CD4-positive, alpha-beta T cell treated with Interleukin-12 subunit alpha and Interleukin-12 subunit beta, for 1 hour (primary cell): ENCODE measurements at regions not wholly inside any gene's neighbourhood (a gene's known extent, or its start where the extent isn't known, plus 50 kb on each side); places are given as distances from the start of the nearest gene placed in this dataset.
"Not testable (repeated sequence)": the region's sequence is repeated elsewhere in the genome, so short reads cannot be mapped to it uniquely, and the experiment has no call there.

Source experiments
- DNase-seq: peaks from one replicate; pipeline ENCODE4 v3.0.0-alpha.2; 2020

GRCh38 chr2:143940720-143941119 is 579.2 kb downstream of the ZEB2 start:
- DNase-seq: no peak

DNA sequence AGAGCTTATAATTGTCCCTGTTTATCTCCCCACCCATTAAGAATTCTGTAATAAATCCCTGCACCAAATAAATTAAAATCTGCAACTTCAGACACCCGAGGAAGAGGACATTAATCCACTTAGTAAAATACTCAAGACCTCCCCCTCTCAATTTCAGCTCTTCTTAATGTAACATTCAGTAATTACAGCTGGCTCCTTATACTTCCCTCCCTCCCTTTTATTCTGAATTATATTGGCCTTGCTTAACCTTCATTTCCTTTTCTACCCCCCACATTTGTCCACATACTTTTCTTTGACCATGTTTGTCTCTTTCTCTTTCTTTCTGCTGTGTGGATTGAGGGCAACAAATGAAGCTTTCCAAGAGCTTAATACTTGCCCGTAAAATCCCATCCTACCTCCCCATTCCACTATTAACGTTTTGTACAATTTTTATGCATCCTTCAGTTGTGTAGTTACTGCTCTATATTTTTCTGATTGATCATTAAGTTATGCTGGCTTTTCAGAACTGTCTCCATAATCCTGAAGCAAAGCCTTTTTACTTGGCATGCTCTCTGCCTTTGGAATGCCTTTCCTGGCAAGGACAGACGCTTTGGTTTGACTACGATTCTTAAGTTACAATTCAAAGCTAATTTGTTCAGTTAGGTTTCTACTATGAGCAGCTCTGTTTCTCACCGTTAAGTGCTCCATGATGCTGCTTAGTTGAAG is 580.1 kb downstream of the ZEB2 start:
- no peak for DNase-seq

DNA sequence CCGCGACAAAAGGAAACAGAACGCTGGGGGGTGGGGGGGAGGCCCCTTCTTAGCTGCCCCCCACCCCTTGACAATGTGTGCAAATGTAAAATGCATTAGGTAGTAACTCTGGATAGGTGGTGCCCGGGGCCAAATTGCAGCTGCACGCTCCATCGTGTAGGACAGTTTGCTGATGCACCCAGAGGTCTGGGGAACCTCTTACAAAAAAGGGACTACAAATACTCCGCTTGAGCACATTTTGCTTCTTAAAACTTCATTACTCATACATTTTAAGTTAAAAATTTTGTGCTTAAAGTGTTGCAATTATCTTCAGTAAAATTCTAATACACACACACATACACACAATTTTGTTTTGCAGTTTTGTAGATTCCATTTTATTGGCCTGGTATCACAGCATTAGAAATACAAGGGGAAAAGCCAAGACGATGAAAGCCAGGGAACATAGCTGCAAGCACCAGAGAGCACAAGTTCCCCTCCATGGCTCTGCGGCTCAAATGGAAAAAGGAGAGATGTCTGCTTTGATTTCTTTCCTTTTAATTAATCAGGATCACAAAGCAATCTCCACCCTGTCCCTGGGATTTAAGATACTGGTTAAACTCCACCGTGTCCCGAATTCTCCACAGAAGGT is 582.1 kb downstream of the ZEB2 start:
- DNase-seq: no peak

GRCh38 chr2:143936848-143937722 is 582.8 kb downstream of the ZEB2 start:
- DNase-seq: no peak

DNA sequence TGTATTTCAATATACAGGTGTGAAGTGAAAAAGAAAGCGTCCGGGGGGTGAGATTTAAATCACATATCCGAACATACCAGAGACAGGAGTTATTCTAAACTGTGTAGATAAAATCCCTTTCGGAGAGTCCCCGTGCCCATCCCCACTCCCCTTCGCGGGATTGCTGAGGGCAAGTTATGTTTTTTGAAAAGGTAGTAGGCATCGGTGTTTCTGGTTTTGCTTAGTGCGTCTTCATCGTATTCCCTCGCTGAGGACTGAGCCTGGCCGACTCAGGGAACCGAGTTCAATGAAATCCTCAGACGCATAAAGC is 583.4 kb downstream of the ZEB2 start:
- no peak for DNase-seq

DNA sequence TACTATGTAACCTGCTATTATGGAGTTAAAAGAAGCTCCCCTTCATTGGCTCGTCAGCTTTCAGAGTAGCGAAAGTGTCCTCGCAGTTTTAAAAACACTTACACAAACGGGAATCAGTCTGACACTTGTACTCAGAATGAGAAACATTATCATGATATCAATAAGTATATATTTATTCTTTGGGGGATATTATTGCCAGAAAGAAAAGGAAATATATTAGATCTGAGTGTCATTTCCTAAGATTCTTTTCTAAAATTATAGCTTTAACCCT is 584.5 kb downstream of the ZEB2 start:
- no peak for DNase-seq

- no peak for DNase-seq
Observed at GRCh38 chr2:143934626-143935481, 585.1 kb downstream of the ZEB2 start.

DNA sequence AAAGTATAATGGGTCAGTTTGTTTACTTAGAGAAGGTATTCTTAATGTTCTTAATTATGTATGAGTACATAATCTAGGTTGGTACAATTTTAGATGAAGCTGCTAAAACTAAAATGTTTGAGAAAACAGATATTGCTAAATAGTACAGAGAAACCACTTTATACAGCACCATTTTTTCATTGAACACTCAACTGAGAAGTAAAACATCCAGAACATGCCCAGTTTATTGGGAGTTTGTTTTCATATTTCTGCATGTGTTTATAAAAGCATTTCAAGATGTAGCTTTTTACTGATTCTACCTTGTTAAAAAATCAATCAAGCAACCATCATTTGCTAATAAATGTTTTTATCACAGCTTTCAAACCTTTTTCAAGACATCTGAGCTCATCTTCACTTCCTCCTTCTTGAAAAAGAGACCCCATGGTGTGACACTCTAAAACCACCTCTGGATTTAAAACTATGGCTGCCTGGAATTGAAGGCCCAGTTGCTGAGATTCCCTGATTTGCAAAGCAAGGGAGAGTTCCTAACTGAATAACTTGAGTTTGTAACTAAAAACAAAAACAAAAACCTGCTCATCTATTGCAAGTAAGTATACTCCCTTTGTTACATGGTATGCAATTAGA is 585.9 kb downstream of the ZEB2 start:
- DNase-seq: no peak

DNA sequence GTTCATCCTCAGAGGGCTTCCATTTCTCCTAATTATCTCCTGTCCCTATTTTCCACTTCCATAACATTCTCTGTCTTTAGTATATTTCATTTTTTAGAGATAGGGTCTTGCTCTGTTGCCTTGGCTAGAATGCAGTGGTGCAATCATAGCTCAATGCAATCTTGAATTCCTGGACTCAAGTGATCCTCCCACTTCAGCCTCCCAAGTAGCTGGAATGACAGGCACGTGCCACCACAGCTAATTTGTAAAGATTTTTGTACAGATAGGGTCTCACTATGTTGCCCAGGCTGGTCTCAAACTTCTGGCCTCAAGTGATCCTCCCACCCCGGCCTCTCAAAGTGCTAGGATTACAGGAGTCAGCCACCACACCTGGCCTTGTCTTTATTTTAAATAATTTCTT is 589.0 kb downstream of the ZEB2 start:
- DNase-seq: no peak

GRCh38 chr2:143928613-143929012 is 591.3 kb downstream of the ZEB2 start:
- DNase-seq: no peak

- no peak for DNase-seq
Observed at GRCh38 chr2:143928184-143928583, 591.7 kb downstream of the ZEB2 start.

DNA sequence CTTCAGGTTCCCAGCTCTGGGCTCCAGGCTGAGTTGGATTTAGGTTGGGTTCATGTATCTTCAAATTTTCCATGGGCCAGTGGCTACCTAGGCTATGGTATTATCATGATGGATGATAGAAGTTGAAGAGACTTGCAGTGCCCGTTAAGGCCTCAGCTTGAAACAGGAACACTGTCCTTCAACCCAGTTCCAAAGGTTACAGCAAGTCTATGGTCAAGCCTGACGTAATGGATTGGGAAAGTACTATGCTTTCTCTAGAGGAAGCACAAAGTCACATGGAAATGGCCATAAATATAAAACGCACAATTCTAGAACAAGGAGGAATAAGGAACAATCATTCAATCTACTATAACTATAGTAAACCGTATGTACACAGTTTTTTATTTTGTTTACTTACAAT is 593.2 kb downstream of the ZEB2 start:
- no peak for DNase-seq

- not testable (repeated sequence) for DNase-seq
Observed at GRCh38 chr2:143922261-143922830, 597.6 kb downstream of the ZEB2 start.

- DNase-seq: no peak
Observed at GRCh38 chr2:143918465-143918989, 601.4 kb downstream of the ZEB2 start.

DNA sequence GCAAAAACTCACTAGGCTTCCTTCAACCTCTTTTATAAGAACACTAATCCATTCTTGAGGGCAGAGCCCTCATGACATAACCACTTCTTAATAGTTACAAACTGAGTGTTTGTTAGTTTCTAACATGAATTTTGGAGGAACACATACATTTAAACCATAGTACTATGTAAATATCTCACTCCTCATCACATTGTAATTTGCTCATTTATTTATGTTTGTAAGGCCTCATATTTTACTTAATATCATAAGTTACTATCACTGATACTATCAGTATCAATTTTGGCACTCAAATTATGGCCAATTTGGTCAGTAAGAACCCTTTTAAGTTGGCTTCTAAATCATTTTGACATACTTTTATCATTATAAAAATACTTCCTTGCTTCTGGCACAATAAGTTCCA is 603.1 kb downstream of the ZEB2 start:
- DNase-seq: no peak

- no peak for DNase-seq
Observed at GRCh38 chr2:143909577-143910353, 610.2 kb downstream of the ZEB2 start.

GRCh38 chr2:143908843-143909242 is 611.1 kb downstream of the ZEB2 start:
- no peak for DNase-seq

GRCh38 chr2:143907801-143908200 is 612.1 kb downstream of the ZEB2 start:
- no peak for DNase-seq

- no peak for DNase-seq
Observed at GRCh38 chr2:143906850-143907249, 613.1 kb downstream of the ZEB2 start.

DNA sequence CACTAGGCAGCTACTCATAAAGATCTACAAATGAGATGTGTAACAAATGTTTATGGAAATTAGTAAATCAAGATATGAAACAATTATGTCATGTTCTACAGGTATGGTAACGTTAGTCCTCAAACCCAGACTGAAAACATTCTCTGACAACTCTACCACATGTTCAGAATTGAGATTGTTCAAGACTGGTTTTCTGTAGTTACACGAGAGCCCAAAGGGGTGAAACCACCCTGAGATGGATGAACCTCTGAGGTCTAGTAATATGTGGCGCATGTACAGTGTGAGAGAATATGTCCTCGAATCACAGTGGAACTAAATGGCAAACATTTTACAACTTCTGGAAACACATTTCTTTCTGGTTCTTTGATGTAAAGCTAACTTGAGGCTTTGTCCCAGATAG is 614.3 kb downstream of the ZEB2 start:
- DNase-seq: no peak

DNA sequence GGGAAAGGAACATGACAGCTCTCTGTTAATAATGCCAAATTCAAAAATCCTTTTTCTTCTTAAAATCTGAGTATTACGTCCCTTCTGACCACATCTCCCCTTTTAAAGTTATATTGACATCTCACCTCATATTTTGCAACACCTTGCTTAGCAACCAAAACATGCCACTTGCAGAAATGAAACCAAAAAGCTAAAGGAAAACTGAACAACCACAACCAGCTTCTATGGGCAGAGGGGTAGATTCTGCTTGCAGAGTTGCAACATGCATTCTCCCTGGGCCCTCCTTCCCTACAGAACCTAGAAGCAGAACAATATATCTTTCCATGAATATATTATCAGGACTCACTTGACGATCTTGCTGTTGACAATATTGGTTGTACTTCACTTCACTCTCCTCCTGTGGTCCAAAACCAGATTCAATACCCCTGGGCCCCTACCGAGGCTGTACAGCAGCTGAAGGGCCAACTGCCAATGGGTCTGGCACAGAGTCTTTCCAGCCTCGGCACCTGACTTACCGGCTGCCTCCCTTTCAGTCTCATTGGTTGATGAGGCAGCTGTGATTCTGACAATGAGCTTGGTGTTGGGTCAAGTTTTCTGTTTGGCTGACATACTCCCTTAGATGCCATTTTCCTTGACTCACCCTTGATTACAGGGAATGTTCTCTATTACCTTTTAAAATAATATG is 616.6 kb downstream of the ZEB2 start:
- DNase-seq: no peak
